ENCODE measurements at regions not wholly inside any gene's neighbourhood (a gene's known extent, or its start where the extent isn't known, plus 50 kb on each side); places are given as distances from the start of the nearest gene placed in this dataset.
"Not testable (repeated sequence)": the region's sequence is repeated elsewhere in the genome, so short reads cannot be mapped to it uniquely, and the experiment has no call there.

GRCh38 chr16:88188171-88188895, 194.4 kb upstream of the ZNF469 start:
- DNase-seq = not testable (repeated sequence)

GRCh38 chr16:88190592-88191095, 192.1 kb upstream of the ZNF469 start:
- DNase-seq = not testable (repeated sequence)

GRCh38 chr16:88191168-88191567, 191.6 kb upstream of the ZNF469 start:
- not testable (repeated sequence) for DNase-seq

GRCh38 chr16:88192601-88193000, 190.2 kb upstream of the ZNF469 start:
- no peak for DNase-seq

- DNase-seq = peak; percentile 67
These were observed 188.9 kb upstream of the ZNF469 start for GRCh38 chr16:88193706-88194396.

GRCh38 chr16:88194397-88195268, 188.1 kb upstream of the ZNF469 start:
- DNase-seq = peak; percentile 64

- DNase-seq = no peak
These were observed 187.5 kb upstream of the ZNF469 start for GRCh38 chr16:88195269-88195705.

- no peak for DNase-seq
These were observed 186.8 kb upstream of the ZNF469 start for GRCh38 chr16:88195911-88196465.

GRCh38 chr16:88196471-88197400, 186.0 kb upstream of the ZNF469 start:
- no peak for DNase-seq

GRCh38 chr16:88197481-88198456, 185.0 kb upstream of the ZNF469 start:
- DNase-seq = peak; percentile 68

- DNase-seq = not testable (repeated sequence)
These were observed 184.1 kb upstream of the ZNF469 start for GRCh38 chr16:88198457-88199295.

GRCh38 chr16:88199296-88200153, 183.2 kb upstream of the ZNF469 start:
- not testable (repeated sequence) for DNase-seq

- DNase-seq = not testable (repeated sequence)
These were observed 182.4 kb upstream of the ZNF469 start for GRCh38 chr16:88200154-88200895.

GRCh38 chr16:88200896-88201185, 181.9 kb upstream of the ZNF469 start:
- no peak for DNase-seq

- not testable (repeated sequence) for DNase-seq
These were observed 181.1 kb upstream of the ZNF469 start for GRCh38 chr16:88201611-88202010.

GRCh38 chr16:88202207-88202745, 180.5 kb upstream of the ZNF469 start:
- DNase-seq = no peak

All from NCI-H345 (cell line).